ENCODE measurements at regions not wholly inside any gene's neighbourhood (a gene's known extent, or its start where the extent isn't known, plus 50 kb on each side); places are given as distances from the start of the nearest gene placed in this dataset.

DNA sequence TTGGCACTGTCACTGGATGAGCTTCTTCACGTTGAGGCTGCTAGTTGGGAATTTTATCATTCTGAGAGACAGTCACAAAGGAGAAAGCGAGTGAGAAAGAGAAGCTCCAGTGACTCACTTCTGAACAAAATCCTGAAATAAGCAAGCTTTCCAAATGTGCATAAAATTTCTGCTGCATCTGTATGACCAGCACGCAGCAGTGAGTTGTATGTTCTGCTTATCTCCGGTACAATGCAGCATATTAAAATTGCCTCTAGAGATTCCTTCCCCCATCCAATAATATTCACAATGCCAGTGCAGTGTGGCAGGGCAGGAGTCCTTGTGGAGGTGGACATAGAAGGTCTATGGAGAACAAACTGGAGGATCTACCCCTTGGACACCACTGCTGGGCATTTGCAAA, 290.5 kb downstream of the ADGB start:
- no peak overlapping the region for H3K4me3 Mint-ChIP-seq
- Histone ChIP-seq H3K9ac (ENCODE audit: insufficient read depth, low read length, poor library complexity, severe bottlenecking) (no peak overlapping the region), H3K4me1 (ENCODE audit: control insufficient read depth in 1 of 2, insufficient read depth in 2 of 2, low read length in 2 of 2) (peaks cover 24 to 46% of the 10 kb centered on the region in 2 donors), H3K4me2 (replicated peaks; ENCODE audit: extremely low read depth, low read length, poor library complexity, severe bottlenecking) (no peak overlapping the region), H3K27ac (ENCODE audit: low read depth in 1 of 2, low read length in 2 of 2) (no peak overlapping the region), H3K4me3 (replicated peaks in 1 of 3; ENCODE audit: low read depth in 2 of 3, low read length in 3 of 3) (no peak overlapping the region), H3K27me3 (ENCODE audit: control insufficient read depth in 2 of 2, insufficient read depth in 2 of 2, low read length in 2 of 2) (no peaks in the 10 kb centered on the region), H3K79me2 (ENCODE audit: insufficient read depth, low read length) (no peaks in the 10 kb centered on the region), H4K20me1 (ENCODE audit: insufficient read depth, low read length) (no peaks in the 10 kb centered on the region), H3K9me3 (replicated peaks in 1 of 2; ENCODE audit: control insufficient read depth in 1 of 2, insufficient read depth in 1 of 2, low read length in 2 of 2) (no peaks in the 10 kb centered on the region), H3K36me3 (replicated peaks in 1 of 2; ENCODE audit: control insufficient read depth in 1 of 2, insufficient read depth in 2 of 2, low read length in 2 of 2) (no peaks in the 10 kb centered on the region), H2AFZ (ENCODE audit: insufficient read depth, low read depth, low read length, poor library complexity, severe bottlenecking) (no peak overlapping the region)
- no peak for DNase-seq
- H3K36me3 Mint-ChIP-seq = peaks cover 3 to 5% of the 10 kb centered on the region in 2 donors
- peaks cover 32% of the 10 kb centered on the region for H3K4me1 Mint-ChIP-seq
- H3K27ac Mint-ChIP-seq = no peak overlapping the region
- intact Hi-C loops (cut with micrococcal nuclease) = no loop called here
- WGBS (ENCODE audit: insufficient coverage) = 100% methylated on average over 2 of the region's 4 CpGs
- peaks cover 0 to 6% (median 0%) of the 10 kb centered on the region in 7 donors for H3K9me3 Mint-ChIP-seq
- H3K27me3 Mint-ChIP-seq (ENCODE audit: low read depth in 3 of 3) = no peaks in the 10 kb centered on the region
- TF ChIP-seq, protein P1, sequence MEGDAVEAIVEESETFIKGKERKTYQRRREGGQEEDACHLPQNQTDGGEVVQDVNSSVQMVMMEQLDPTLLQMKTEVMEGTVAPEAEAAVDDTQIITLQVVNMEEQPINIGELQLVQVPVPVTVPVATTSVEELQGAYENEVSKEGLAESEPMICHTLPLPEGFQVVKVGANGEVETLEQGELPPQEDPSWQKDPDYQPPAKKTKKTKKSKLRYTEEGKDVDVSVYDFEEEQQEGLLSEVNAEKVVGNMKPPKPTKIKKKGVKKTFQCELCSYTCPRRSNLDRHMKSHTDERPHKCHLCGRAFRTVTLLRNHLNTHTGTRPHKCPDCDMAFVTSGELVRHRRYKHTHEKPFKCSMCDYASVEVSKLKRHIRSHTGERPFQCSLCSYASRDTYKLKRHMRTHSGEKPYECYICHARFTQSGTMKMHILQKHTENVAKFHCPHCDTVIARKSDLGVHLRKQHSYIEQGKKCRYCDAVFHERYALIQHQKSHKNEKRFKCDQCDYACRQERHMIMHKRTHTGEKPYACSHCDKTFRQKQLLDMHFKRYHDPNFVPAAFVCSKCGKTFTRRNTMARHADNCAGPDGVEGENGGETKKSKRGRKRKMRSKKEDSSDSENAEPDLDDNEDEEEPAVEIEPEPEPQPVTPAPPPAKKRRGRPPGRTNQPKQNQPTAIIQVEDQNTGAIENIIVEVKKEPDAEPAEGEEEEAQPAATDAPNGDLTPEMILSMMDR (IDR thresholded peaks at IDR 0.05) = no peak

DNA sequence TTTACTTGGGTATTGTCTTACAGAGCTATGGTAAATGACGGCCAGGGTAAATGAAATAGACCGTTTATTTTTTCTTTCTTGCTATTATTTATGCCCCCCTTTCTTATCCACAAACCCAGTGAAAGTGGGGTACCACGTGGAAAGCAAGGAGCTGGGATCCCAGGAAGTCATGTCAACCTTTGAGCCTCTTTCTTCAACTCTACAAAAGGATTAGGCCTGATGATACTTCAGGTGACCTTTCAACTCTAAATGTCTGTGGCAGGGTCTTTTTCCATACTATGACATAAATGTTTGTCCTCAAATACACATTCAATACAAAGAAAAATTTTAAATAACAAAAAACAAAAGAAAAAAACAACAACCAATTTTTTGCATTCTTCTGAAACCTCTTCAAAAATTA, 291.4 kb downstream of the ADGB start:
- no peak overlapping the region for H3K4me2 ChIP-seq (replicated peaks; ENCODE audit: extremely low read depth, low read length, poor library complexity, severe bottlenecking)
- TF ChIP-seq, protein P1 (IDR thresholded peaks at IDR 0.05) = no peak
- peaks cover 3 to 7% of the 10 kb centered on the region in 2 donors for H3K36me3 Mint-ChIP-seq
- H3K4me1 ChIP-seq (ENCODE audit: control insufficient read depth in 1 of 2, insufficient read depth in 2 of 2, low read length in 2 of 2) = peaks cover 24 to 46% of the 10 kb centered on the region in 2 donors
- no peak overlapping the region for H3K4me3 ChIP-seq (replicated peaks in 1 of 3; ENCODE audit: low read depth in 2 of 3, low read length in 3 of 3)
- H3K9ac ChIP-seq (ENCODE audit: insufficient read depth, low read length, poor library complexity, severe bottlenecking) = no peak overlapping the region
- H3K79me2 ChIP-seq (ENCODE audit: insufficient read depth, low read length) = no peaks in the 10 kb centered on the region
- no peak for DNase-seq
- H3K27me3 Mint-ChIP-seq (ENCODE audit: low read depth in 3 of 3) = no peaks in the 10 kb centered on the region
- no peak overlapping the region for H3K27ac Mint-ChIP-seq
- no peaks in the 10 kb centered on the region for H3K27me3 ChIP-seq (ENCODE audit: control insufficient read depth in 2 of 2, insufficient read depth in 2 of 2, low read length in 2 of 2)
- peaks cover 37% of the 10 kb centered on the region for H3K4me1 Mint-ChIP-seq
- H4K20me1 ChIP-seq (ENCODE audit: insufficient read depth, low read length) = no peaks in the 10 kb centered on the region
- intact Hi-C loops (cut with micrococcal nuclease) = no loop called here
- peaks cover 0 to 6% (median 2%) of the 10 kb centered on the region in 7 donors for H3K9me3 Mint-ChIP-seq
- H2AFZ ChIP-seq (ENCODE audit: insufficient read depth, low read depth, low read length, poor library complexity, severe bottlenecking) = no peak overlapping the region
- H3K4me3 Mint-ChIP-seq = no peak overlapping the region
- 100% methylated on average over 2 of the region's 3 CpGs for WGBS (ENCODE audit: insufficient coverage)
- H3K9me3 ChIP-seq (replicated peaks in 1 of 2; ENCODE audit: control insufficient read depth in 1 of 2, insufficient read depth in 1 of 2, low read length in 2 of 2) = no peaks in the 10 kb centered on the region
- H3K27ac ChIP-seq (ENCODE audit: low read depth in 1 of 2, low read length in 2 of 2) = no peak overlapping the region
- H3K36me3 ChIP-seq (replicated peaks in 1 of 2; ENCODE audit: control insufficient read depth in 1 of 2, insufficient read depth in 2 of 2, low read length in 2 of 2) = no peaks in the 10 kb centered on the region
